CD4-positive, alpha-beta T cell treated with Interleukin-17A for 4 hours (primary cell): ENCODE measurements at regions not wholly inside any gene's neighbourhood (a gene's known extent, or its start where the extent isn't known, plus 50 kb on each side); places are given as distances from the start of the nearest gene placed in this dataset.

ENCODE experiments used
- DNase-seq: peaks from one replicate; pipeline ENCODE4 v3.0.0-alpha.2; 2020; ENCODE audit warnings: mixed read lengths

DNA sequence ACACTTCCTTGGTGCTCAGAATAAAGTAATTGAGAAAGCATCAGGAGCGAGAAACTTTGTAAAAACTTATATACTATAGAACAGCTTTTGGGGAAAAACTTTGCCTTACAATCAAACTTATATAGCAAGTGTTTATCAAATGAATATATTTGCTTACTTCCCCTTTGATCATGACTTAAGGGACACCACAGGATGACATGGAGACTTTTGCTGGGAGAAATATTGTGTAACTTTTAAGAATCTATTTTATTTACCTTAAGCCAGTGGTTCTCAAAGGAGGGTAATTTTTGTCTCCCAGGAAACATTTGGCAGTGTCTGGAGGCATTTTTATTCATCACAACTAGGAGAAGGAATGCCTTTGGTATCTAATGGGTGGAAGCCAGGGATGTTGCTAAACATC lies 173.8 kb upstream of the HABP2 start:
- no peak for DNase-seq

DNA sequence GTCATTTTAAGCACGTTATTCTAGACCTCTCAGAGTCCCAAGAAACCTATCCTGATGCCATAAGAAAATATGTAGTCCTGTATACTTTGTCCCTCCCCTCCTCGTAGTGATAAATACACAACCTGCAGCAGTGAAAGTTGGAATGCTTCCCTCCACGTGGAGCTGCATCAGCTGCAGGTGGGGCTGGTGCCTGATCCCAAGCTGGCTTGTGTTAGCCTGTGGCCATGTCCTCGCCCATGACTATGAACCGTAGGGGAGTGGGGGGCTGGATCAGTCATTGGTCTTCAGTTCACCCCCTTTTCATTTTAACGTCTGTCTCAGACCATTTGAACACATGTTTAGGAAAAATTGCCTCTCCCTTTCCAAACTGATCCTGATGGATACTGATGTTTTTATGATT lies 171.4 kb upstream of the HABP2 start:
- peak; percentile 4 for DNase-seq

DNA sequence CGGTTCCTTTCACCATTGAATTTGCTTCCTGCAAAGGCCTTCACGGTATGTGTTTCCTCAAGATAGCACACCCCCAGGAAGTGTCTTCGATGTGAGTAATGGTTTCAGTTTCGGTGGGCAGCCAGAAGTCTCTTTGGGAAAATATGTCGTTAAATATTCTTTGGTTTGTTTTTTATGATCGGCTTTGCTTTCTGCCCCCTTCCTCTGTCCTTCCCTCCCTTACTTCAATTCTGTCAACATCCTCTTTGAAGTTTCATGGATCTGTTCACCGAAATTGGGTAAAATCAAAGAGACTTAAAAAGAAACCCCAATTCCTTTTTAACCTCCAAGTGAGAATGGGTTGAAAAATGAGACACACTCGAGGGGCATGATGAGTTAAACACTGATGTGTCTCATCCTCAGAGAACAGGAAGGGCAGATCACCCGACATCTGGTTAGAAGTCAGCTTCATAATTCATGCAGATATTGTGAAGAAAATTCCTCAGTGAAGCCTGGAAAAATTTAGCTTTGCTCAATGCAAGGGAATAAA lies 170.8 kb upstream of the HABP2 start:
- DNase-seq: peak; percentile 30

DNA sequence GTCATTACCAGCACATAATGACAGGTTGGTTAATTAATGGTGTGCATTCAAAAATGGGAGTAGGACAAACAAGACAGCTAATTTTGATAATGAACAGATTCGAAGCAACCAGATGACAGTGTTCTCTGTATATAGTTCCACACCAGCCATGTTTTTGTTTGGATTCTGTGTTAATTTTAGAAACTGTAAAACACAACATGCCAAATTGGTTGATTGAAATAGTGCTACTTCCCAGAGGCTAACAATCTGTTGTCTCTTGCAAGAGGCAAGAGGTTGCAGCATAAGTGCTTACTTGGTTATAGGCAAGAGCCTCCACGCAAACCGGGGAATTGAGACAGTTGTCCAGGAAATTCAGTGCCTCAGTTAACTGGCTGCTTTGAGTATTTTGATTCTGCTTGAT lies 170.2 kb upstream of the HABP2 start:
- no peak for DNase-seq

DNA sequence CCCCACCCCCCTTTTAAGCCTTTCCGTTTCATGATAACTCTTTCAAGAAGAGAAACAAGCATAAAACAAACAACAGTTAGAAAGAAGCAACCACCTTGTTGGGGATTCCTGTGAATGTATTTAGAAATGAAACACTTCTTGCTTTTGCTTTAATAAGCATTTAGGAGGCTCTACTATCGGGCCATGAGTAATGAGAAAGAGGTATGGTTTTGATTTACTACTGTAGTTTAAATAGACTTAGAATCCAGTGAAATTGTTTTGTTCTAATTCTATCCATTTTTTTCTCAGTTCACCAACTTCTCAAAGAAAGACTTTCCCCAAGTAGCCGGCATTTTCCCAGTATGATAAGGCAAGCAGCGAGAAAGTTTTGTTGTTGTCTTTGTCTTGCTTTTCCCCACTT lies 168.7 kb upstream of the HABP2 start:
- DNase-seq: no peak

DNA sequence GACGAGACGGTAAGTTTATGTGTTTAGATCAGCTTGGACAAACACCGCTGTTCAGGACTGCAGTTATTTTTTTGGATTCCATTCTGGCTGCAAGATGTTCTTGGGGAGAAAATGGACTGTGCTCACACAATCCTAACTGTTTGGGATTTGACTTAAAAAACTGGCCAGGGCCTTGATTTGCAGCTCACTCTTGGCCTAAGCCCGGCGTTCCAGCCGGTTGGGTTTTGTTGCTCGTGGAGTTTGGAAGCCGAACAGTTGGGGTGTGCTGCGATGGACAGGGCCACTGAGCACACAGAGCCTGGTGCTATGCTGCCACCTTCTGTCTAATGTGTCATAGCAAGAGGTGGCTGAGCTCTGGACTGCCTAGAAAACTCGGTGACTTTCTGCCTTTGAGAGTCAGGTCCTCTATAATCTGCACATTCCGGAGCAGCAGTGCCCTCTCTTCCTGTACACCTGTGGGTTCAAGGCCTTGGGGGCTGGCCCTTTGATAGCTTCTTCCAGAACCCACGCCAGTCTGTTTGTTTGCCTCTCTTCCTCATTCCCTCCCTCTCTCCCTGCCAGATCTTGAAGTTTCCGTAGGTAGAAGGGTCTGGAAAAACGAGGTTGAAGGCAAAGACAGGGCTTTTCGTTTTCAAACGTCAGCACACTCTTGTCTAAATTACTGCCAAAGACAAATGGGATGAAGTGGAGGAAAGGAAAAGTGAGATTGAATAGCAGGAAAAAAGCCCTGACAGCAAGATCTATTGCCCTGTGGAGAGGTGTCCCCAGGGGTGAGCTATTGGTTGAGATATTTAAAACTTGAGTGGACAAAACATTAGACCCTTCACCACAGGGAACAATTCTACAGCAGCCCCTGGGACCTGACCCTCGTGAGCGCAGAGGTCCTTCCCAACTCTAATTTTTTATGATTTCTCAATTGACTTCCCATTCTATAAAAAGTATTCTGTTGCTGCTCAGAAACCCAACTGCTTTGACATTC lies 167.5 kb upstream of the HABP2 start:
- DNase-seq: peak; percentile 65

DNA sequence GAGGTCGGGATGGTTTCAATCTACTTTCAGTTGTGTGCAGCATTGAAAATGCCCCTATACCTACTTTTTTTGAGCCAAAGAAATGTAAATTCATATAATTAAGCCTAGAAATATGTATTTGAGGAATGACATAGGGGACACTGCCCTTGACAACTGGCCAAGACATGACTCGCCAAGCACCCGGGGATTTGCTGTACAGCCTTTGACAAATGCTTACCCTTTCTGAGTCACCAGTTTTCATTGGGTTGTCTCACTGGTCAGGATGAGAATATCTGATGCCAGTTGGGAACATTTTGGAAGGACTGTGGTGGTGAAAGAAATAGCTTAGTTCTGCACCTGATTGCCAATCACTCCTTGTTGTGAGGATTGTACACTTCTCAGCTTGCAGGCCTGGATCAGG lies 166.8 kb upstream of the HABP2 start:
- DNase-seq: no peak

DNA sequence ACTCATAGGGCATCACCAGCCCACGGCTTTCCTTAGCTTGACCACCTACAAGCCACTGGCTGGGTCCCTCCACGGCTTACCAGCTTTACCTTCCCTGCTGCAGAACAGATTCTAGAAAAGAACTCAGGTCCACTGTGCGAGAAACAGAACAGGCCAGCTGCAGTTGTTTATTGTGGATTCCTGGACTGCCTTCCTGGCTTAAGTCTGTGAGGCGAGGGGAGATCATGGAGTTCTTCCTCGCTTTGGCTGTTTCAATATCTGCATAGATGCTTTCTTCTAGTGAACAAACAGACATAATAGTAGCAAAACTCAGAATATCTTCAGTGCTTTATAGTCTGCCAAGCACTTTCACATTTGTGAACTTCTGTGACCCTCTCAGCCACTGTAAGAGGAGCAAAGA lies 162.9 kb upstream of the HABP2 start:
- no peak for DNase-seq

DNA sequence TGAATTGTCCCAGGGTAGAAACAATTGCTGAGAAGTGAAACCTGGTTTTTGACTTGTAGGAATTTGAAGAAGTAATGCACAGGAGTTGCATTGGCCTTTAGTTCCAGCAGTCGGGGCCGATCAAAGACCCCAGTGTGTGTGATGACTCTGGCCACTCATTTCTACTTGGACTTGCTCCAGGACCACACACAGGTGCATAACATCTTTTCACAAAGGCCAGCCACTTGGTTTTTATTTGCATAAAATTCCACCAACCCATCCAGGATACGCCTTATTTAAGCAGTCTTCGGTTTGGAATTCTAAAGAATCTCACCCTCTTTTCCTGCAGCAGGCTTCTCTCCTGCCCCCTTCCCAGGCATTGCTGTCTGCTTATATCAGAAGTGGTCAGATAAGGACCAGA lies 162.0 kb upstream of the HABP2 start:
- no peak for DNase-seq

DNA sequence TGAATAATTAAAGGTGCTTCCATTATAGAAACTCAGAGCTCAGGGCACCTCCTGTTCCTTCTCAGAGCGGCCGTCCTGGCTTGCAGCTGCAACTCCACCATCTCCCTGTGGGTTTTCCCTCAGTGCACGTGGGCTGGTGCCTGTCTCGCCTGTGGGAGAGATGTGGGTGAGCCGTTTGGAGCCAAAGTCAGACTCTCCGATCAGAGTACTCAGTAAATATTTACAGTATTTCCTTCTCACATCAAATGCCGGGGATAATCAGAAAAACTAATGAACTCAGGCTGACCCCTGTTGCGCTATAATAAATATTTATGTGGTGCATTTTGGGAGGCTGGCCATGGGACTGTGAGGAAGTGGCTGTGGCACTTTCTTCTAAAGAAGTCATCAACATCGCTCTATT lies 155.8 kb upstream of the HABP2 start:
- no peak for DNase-seq

DNA sequence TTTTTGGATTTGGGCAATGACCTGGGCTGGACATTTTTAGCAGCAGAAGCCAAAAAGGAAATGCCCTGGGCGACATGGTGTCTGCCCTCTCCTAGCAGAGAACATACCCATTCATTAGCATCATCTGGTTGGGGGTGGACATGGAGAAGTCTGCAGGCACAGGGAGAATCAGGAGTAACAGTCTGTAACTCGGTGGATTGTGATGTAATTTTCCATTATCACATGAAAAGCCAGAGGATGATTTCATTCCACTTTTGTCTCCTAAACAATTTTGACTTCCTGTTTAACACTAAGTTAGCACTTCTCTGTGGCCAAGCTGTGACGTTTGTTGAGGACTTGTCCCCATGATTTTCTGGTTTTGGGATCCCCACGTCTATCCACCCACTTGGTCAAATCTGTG lies 153.8 kb upstream of the HABP2 start:
- DNase-seq: no peak

DNA sequence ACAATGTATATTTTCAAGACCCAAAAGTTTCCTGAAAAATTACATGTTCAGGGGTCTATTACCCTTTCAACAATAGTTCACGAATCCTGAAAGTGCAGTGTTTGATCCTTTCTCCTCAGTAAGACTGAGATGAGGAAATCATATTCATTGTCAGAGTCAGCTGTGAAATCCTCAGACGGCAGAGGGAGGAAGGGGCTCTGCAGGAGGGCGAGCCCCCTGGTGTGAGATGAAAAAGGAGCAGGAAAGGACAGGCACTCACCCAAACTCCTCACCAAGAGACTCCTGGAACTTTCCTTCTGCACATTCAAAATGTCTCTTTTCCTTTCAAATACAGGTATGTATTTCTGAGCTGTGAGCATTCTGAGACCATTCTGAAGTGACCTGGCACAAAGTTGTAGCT lies 150.3 kb upstream of the HABP2 start:
- DNase-seq: no peak

DNA sequence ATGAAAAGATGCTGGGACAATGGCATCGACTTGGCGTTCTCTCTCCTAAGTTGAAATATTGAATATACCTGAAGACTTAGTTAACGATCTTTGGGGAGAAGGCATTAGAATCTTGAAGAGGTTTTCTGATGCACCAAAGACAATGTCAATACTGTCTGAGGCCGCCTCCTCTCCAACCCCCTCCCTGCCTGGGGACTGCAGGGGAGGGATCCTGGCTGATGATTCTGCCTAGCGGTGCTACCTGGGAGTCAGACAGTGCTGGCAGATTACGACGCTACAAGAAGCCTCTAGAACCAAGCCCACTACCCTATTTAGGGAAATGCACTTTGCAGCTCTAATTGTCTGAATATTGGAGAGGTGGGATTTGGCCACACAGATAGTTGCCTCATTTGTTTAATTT lies 145.6 kb upstream of the HABP2 start:
- no peak for DNase-seq

DNA sequence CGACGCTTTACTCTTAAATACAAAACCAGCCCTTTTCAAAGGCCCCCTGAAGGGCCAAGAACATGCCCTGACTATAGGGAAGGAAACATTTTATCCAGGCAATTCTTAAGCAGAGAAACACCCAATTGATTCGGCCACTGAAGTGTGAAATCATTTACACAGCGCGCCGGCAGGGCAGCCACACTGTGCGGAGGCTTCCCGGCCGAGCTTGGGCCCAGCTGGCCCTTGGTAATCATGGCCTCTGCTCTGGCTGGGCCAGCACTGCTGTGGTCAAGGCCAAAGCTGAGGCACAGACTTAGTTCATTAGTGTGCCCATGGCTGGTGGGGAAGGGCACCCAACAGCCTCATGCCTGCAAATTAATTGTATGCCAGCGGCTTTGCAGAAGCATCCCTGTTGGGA lies 143.7 kb upstream of the HABP2 start:
- no peak for DNase-seq

DNA sequence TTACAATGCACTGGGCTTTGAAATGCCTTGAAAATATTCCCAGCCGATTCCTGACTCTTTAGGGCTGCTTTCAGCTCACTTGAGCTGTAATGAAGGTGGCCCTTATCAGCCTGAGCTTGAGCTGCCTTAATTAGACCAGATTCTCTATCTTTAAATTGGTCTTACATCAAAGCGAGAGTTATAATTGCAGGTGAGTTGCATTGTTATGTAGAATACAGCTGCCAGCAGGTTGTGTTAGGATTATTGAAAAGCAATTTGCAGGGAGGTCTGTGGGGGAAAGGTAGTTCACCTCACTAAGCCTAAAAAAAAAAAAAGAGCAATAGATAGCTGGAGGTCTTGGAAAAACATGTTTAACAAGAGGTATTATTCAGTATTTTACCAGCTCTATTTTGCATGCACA lies 142.2 kb upstream of the HABP2 start:
- no peak for DNase-seq

DNA sequence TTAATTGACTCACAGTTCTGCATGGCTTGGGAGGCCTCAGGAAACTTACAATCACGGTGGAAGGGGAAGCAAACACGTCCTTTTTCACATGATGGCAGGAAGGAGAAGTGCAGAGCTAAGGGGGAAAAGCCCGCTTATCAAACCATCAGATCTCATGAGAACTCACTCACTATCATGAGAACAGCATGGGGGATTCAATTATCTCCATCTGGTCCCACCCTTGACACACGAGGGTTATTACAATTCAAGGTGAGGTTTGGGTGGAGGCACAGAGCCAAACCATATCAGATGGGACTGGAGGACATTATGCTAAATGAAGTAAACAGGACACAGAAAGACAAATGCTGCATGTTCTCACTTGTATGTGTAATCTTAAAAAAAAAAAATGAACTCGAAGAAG lies 141.4 kb upstream of the HABP2 start:
- DNase-seq: no peak

DNA sequence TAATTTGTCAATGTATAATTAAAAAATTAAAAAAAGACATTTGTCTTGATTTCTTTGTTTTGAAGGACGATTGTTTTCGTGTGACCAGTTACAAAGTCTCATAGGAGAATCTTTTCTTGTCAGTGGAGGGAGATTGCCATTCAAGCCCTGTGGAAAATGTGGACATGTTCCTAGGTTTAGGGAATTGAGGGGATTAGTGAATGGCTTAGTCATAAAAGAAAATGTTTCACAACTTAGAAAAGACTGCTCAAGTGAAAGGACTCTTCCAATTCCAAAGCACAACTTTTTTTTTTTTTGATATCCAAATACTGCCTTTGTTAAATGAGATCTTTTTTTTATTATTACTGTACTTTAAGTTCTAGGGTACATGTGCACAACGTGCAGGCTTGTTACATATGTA lies 140.7 kb upstream of the HABP2 start:
- DNase-seq: no peak

DNA sequence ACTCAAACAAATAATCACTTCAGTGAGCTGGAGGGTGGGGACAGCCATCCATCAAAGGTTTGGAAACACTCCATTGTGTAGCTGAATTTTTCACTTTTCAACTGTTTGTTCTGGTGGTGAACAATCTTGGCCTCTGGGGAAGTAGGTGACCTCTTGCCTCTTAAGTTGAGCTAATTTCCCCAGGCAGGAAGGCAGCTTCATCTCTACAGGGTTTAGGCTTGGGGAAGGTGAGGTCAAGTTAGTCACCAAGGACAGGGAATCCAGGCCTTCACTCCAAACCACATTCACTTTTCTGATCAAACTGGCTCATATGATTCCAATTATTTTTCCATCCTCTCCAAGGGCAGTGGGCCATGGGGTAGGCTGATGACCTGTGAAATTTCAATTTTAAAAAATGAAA lies 138.3 kb upstream of the HABP2 start:
- no peak for DNase-seq

DNA sequence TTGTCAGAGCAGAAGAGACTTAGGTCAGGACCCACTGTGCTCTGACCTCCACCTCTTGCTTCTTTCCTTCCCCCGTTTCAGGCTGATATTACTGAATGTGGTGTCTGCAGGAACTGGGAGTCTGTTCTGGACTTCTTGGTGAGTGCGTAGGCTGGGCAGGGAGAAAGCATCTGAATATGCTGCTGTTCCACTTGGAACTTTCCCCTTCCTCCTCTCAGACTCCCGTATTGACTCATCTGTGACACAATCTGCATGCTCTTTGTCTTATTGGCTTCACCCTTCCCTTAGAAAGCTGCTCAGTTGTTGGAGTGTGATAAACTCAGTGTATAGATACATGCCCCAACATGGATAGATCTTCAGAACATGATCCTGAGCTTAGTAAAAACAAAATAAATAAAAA lies 137.6 kb upstream of the HABP2 start:
- no peak for DNase-seq

DNA sequence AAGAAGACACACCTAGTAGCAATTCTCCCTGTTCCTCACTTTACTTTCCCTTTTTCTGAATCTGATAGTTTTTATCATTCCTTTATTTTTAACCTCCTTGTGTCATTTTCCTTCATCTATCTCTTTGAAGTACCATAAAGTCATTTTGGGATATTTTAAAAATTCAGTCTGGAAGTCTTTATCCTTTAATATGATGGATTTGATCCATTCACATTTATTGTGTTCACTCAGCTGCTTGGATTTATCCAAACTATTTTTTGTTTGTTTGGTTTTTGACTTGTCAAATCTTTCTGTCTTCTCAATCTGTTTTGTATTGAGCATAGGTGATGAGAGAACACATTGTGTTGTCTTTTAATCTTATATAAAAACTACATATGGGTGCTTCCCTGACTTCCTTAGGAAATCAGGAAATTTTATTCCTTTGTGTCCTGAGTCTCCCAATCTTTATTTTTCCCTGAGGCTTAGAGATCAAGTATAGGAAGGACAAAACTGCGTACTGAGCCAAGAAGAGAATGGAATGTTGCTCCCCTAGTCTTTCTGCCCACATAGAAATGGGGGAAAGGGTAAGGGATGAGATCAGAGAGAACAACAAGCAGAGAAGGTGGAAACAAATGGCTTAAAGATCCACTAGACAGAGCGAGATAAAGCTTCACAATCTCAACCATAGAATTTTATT lies 132.7 kb upstream of the HABP2 start:
- DNase-seq: no peak

DNA sequence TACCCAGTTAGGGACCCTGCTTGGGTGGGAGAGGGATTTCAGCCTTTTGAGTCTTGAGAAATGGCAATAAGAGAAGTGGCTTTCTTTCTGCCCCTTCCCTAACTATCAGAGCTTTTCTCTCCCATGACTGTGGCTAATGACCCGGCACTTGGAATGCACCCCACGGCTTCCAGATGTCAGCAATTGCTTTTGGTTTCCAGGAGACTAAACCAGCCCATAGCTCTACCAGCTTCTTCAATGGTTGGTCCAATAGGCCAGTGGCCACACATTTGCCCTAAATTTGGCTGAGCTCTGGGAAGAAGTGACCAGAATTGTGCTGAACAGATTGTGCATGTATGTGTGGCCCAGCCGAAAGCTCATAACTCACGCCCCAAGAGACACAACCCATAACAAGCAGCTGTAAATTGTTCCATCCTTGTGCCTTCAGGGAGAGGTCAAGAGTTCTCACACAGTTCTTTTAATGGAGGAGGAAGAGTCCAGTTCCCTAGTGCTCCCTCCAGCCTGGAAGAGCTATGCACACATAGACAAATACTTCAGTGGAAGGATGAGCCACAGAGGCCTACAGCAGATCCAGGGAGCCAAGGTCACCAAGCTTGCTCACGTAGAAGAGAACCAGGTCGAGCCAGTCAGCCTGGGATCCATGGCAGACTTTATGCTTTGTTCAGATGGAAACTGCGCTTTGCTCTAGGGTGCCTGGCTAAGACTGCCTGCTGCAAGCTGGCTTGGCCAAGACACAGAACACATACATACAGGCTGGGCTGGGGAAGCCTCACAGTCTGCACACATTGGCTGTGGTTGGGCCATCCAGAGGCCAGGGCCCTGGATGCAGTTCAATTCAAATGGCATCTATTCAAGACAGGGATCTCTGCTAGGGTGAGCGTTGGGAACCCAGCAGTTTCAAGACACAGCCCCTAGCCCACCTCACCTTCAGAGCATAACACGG lies 131.8 kb upstream of the HABP2 start:
- no peak for DNase-seq

DNA sequence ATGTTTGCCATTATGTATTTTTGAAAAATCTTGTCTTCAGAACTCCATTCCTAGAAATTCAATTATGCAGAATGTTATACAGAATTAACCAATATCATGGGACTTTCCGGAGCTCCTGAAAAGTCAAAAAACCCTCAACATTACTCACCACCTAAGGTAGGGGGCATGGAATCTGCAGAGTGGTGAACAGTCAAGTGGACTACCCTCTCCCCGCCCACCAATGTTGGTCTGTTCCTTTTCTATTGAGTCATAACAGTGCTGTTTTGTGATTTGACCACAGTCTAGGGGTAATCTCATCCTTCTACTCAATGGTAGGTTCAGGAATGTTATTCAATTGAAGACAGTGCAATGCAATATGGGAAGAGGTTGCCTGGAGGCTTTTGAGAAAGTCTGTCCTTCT lies 130.5 kb upstream of the HABP2 start:
- no peak for DNase-seq
